Colonic mucosa (tissue), 4 donors: ENCODE measurements at regions not wholly inside any gene's neighbourhood (a gene's known extent, or its start where the extent isn't known, plus 50 kb on each side); places are given as distances from the start of the nearest gene placed in this dataset.

ENCODE experiments used
- DNase-seq: peaks from one replicate; pipeline ENCODE4 v3.0.0-alpha.2; 2020
- H3K27ac ChIP-seq: fragments of 200-600 bp; one replicate; pipeline ENCODE4 v1.8.0; 2021
- H3K27me3 ChIP-seq: fragments of 200-600 bp; one replicate; pipeline ENCODE4 v1.8.0; 2021
- H3K36me3 ChIP-seq: fragments of 200-600 bp; one replicate; pipeline ENCODE4 v1.8.0; 2021
- H3K4me1 ChIP-seq: fragments of 200-600 bp; one replicate; pipeline ENCODE4 v1.8.0; 2021; ENCODE audit warnings: mild to moderate bottlenecking
- H3K4me3 ChIP-seq: fragments of 200-600 bp; one replicate; pipeline ENCODE4 v1.8.0; 2021
- H3K9ac ChIP-seq, 2 donors: one replicate each; pipeline ENCODE4 v1.7.0; 2013; ENCODE audit warnings: control low read depth in 2 of 2, low read depth in 2 of 2, low read length in 2 of 2
- H3K9me3 ChIP-seq: fragments of 200-600 bp; one replicate; pipeline ENCODE4 v1.8.0; 2021
- intact Hi-C: fragments of 100-400 bp; cut with DNase I; formaldehyde crosslinking; loops from one replicate; pipeline ENCODE4 v1.14.1; 2022
- TF ChIP-seq, protein P1 (sequence below): fragments of 200-600 bp; IDR thresholded peaks from one replicate; pipeline ENCODE4 v1.8.0; 2022; ENCODE audit warnings: antibody characterized with exemption, mild to moderate bottlenecking
- donor health status: healthy.
- donor health status: DM: no; HTN: no; CAD: no.
- donor health status: DM: no; HTN: no; CAD: no.

GRCh38 chr18:39497821-39498220 is 1932.2 kb upstream of the CELF4 start:
- Histone ChIP-seq H3K36me3 (no peaks in the 10 kb centered on the region), H3K9me3 (no peaks in the 10 kb centered on the region), H3K9ac (no peak overlapping the region), H3K4me3 (no peak overlapping the region), H3K27me3 (no peaks in the 10 kb centered on the region), H3K4me1 (no peaks in the 10 kb centered on the region), H3K27ac (no peak overlapping the region)
- TF ChIP-seq, protein P1, sequence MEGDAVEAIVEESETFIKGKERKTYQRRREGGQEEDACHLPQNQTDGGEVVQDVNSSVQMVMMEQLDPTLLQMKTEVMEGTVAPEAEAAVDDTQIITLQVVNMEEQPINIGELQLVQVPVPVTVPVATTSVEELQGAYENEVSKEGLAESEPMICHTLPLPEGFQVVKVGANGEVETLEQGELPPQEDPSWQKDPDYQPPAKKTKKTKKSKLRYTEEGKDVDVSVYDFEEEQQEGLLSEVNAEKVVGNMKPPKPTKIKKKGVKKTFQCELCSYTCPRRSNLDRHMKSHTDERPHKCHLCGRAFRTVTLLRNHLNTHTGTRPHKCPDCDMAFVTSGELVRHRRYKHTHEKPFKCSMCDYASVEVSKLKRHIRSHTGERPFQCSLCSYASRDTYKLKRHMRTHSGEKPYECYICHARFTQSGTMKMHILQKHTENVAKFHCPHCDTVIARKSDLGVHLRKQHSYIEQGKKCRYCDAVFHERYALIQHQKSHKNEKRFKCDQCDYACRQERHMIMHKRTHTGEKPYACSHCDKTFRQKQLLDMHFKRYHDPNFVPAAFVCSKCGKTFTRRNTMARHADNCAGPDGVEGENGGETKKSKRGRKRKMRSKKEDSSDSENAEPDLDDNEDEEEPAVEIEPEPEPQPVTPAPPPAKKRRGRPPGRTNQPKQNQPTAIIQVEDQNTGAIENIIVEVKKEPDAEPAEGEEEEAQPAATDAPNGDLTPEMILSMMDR = no peak
- DNase-seq = no peak
- intact Hi-C loops = no loop called here

- no peak overlapping the region for H3K9ac ChIP-seq
- H3K27me3 ChIP-seq = no peaks in the 10 kb centered on the region
- H3K9me3 ChIP-seq = no peaks in the 10 kb centered on the region
- H3K4me1 ChIP-seq = no peaks in the 10 kb centered on the region
- TF ChIP-seq, protein P1 = no peak
- no peak for DNase-seq
- no peaks in the 10 kb centered on the region for H3K36me3 ChIP-seq
- no peak overlapping the region for H3K27ac ChIP-seq
- intact Hi-C loops = no loop called here
- no peak overlapping the region for H3K4me3 ChIP-seq
Observed at GRCh38 chr18:39496986-39497385, 1931.4 kb upstream of the CELF4 start.

- Histone ChIP-seq H3K9me3 (no peaks in the 10 kb centered on the region), H3K9ac (no peak overlapping the region), H3K27ac (no peak overlapping the region), H3K36me3 (no peaks in the 10 kb centered on the region), H3K27me3 (no peaks in the 10 kb centered on the region), H3K4me1 (no peaks in the 10 kb centered on the region), H3K4me3 (no peak overlapping the region)
- DNase-seq = no peak
- intact Hi-C loops = no loop called here
- TF ChIP-seq, protein P1 = no peak
Observed at GRCh38 chr18:39494211-39494896, 1928.8 kb upstream of the CELF4 start.

DNA sequence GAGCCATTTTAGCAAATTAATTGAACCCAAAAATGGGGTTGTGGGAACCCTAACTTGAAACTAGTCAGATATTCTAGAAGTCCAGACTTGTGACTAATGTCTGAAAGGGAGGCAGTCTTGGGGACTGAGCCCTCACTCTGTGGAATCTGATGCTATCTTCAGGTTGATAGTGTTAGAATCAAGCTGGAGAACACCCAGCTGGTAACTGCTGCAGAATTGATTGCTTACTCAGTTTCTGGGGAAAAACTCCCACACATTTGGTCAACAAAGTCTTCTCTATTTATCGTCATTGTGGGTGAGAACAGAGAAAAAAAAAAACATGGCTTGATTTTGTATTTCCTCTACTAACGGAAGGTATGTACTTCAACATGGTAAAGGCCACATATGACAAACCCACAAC is 1925.8 kb upstream of the CELF4 start:
- no peaks in the 10 kb centered on the region for H3K36me3 ChIP-seq
- no peak overlapping the region for H3K9ac ChIP-seq
- no peaks in the 10 kb centered on the region for H3K4me1 ChIP-seq
- H3K4me3 ChIP-seq = no peak overlapping the region
- no peak for DNase-seq
- intact Hi-C loops = no loop called here
- H3K27me3 ChIP-seq = no peaks in the 10 kb centered on the region
- TF ChIP-seq, protein P1 = no peak
- H3K9me3 ChIP-seq = no peaks in the 10 kb centered on the region
- no peak overlapping the region for H3K27ac ChIP-seq

GRCh38 chr18:39489431-39489830 is 1923.8 kb upstream of the CELF4 start:
- Histone ChIP-seq H3K4me3 (no peak overlapping the region), H3K4me1 (no peaks in the 10 kb centered on the region), H3K27me3 (no peaks in the 10 kb centered on the region), H3K27ac (no peak overlapping the region), H3K9ac (no peak overlapping the region), H3K9me3 (no peaks in the 10 kb centered on the region), H3K36me3 (no peaks in the 10 kb centered on the region)
- intact Hi-C loops = no loop called here
- DNase-seq = no peak
- TF ChIP-seq, protein P1 = no peak
